NCI-H2227 treated with DMSO at 0.1 percent for 48 hours (cell line): ENCODE measurements at regions not wholly inside any gene's neighbourhood (a gene's known extent, or its start where the extent isn't known, plus 50 kb on each side); places are given as distances from the start of the nearest gene placed in this dataset.
"Not testable (repeated sequence)": the region's sequence is repeated elsewhere in the genome, so short reads cannot be mapped to it uniquely, and the experiment has no call there.

ENCODE experiments used
- DNase-seq: peaks from one replicate; lab custom pipeline; 2025; lab: John Stamatoyannopoulos, UW

DNA sequence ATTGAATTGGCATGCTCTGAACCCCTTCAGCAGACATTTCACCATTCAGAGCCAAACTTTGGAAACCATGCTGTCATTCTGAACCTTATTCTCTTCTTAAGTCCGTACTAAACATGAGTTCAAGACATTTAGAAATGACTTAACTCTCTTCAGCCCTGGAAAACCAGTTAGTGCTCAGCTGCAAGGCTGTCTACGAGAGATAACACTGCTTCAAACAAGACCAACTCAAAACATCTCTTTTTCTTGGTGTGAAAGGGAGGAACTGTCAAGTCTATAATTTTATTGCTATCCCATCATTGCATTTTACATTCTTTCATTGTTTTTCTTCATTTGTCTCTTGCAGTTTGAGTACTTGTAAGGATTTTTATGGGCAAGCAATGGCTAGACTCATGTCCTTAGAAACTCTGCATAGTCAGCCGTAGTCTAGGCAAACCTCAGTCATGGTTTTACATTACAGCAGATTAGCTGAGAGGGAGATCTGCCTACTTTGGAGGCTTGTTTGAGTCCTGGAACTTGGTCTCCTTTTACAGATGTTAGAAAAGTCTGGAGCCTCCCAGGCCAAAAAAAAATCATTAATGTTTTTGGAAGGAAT, 120.6 kb upstream of the JADE1 start:
- no peak for DNase-seq

DNA sequence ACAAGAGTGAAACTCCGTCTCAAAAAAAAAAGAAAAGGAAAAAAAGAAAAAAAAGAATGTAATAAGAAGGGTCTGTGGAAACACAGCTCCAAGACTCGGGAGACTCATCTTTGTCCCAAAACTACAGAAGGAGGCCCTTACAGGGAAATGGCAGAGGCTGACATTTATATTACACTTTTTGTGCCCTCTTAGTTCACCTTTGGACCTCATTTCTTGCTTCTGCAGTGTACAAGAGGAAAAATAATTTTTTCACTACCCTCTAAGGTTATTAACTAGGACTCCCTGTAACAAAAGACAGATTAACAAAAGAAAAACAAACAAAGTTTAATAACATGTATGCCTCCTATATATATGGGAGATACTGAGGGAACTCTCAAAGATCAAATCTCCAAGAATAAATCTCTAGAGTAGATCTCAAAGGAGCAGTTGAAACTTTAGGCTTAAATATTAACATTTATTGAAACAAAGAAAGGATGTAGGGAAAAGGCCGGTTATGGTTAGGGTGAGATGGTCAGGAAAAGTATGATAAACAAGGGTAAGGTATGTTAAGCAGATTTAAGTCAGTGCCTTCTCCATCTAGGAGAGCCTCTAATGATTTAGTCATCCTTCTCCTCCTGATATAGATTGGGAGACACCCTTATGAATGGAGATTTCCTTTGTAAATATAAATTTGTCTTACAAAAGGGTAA, 121.3 kb upstream of the JADE1 start:
- DNase-seq = no peak

DNA sequence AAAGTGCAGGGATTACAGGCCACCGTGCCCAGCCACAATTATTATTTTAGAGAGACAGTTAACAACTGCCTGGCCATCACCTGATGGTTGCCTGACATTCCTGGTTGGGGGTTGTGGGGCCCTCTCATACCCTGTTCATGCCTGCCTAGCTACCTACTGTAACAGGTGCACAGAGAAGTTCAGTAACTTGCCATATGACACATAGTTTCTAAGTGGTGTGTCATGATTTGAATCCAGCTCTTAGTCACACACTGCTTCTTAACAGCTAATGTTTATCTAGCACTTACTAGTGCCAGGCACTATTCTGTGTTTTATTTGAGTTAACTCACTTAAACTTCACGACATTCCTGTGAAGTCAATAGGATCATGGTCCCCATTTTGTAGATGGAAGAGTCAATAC, 122.7 kb upstream of the JADE1 start:
- no peak for DNase-seq

DNA sequence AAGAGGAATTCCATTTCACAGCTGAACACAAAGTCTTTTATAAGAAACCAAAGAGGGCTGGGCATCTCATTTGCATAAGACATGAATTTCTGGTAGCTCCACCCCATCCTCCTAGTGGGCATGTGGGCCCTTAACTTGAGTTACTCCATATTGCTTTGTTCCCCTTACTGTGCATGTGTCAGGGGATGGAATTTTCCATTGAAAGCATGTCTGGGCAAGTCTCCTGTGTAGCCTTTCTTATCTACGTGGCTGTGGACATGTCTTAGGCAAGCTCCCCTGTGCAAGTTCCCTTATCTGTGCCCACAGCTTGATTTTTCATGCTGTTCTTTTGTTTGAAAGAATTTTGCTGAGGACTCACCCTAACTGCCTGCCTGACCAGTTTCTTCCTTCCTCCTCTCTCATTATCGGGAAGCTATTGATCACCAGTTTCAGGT, 123.5 kb upstream of the JADE1 start:
- DNase-seq = no peak

DNA sequence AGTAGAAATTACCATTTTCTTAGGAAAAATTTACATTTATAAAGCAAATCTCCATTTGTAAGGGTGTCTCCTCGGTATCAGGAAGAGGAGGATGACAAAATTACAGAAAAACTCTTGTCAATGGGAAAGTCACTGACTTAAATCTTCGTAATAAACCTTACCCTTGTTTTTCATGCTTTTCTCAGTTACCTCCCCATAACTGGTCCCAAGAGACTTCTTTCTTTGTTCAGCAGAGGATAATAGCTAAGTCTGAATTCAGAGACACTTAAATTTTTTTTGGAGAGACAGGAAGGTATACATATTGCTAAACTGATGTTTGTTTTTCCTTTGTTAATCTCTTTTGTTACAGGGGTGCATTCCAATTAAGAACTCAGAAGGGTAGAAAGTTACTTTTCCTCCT, 125.5 kb upstream of the JADE1 start:
- no peak for DNase-seq

DNA sequence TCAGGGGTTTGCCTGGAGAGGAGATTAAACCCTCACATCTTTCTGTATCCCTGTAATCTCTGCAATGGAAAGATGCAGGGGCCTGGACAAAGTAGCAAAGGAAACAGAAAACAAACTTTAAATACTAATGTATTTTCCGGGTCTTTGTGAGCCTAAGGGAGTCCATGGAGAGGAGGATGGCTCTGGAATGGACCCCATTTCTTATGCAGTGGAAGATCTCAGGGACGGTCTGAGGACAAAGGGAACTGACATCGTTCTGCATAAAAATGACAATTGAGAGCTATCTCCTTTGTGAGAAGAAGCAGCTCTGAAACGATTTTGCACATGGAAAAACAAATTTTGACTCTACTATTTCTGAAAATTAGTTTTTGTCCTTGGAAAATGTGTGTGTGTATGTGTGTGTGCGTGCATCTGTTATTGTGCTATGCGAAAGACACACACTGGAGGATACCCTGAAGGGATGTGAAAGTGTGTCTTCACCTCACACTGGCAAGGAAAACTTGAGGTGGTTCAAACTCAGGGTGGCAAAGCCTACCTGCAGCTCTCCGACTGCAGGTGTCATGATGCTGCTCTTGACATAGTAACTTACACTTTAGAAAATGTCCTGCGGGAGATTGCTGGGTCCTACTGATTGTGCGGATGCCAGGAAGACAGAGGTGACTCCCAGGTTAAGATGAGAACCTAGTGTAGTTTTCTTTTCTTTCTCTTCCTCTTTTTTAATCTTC, 126.4 kb upstream of the JADE1 start:
- no peak for DNase-seq

DNA sequence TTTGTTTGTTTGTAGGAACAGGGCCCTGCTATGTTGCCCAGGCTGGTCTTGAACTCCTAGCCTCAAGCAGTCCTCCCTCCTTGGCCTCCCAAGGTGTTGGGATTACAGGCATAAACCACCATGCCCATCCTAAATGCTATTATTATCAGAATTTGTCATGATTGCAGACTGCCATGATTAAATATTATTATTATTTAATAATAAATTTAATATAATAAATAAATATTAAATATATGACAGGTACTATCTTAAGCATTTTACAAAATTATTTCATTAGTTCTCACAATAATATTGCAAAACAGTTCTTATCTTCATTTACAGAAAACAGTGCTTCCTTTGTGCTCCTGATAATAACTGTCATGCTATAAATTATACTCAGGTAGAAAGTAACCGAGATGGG, 133.4 kb upstream of the JADE1 start:
- no peak for DNase-seq

DNA sequence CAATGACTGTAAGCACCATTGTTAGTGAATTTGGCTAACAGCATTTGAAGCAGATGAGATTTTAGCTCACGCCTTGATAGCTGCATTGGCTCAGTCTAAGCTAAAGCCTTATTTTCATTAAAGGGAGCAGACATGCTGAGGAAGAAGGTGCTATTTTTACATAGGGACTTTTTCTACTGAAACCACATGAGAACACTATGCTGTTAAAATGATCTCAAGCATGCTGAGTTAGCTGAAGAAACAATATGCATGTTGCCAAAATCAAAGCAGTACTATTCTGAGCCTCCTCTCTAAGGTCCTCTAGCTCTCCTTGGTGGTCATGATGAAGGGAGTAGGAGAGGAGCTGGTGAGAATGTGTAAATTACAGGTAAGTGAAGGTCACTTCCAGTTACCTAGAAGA, 134.4 kb upstream of the JADE1 start:
- no peak for DNase-seq

DNA sequence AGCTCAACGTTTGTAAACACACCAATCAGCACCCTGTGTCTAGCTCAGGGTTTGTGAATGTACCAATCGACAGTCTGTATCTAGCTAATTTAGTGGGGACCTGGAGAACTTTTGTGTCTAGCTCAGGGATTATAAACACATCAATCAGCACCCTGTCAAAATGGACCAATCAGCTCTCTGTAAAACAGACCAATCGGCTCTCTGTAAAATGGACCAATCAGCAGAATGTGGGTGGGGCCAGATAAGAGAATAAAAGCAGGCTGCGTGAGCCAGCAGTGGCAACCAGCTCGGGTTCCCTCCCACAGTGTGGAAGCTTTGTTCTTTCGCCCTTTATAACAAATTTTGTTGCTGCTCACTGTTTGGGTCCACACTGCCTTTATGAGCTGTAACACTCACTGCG, 136.3 kb upstream of the JADE1 start:
- DNase-seq = not testable (repeated sequence)

DNA sequence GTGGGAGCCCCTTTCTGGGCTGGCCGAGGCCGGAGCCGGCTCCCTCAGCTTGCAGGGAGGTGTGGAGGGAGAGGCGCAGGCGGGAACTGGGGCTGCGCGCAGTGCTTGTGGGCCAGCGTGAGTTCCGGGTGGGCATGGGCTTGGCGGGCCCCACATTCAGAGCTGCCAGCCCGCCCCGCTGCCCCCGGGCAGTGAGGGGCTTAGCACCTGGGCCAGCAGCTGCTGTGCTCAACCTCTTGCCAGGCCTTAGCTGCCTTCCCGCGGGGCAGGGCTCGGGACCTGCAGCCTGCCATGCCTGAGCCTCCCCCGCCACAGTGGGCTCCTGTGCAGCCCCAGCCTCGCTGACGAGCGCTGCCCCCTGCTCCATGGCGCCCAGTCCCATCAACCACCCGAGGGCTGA, 136.9 kb upstream of the JADE1 start:
- not testable (repeated sequence) for DNase-seq

DNA sequence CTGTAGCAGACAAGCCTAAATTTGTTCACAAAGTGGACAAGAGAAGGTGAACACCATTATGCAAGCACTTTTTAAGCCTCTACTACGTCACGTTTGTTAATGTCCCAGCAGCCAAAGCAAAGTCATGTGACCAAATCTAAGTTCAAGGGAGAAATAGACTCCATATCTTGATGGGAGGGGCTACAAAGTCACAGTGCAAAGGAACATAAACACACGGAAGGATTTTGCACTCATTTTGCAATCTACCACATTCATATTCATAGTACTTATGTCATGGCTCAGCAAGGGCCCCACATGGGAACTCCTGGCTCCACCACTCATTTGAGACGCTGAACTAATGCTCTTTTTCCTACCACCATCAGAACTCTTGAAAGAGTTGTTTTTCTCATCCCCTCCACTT, 139.0 kb upstream of the JADE1 start:
- no peak for DNase-seq

DNA sequence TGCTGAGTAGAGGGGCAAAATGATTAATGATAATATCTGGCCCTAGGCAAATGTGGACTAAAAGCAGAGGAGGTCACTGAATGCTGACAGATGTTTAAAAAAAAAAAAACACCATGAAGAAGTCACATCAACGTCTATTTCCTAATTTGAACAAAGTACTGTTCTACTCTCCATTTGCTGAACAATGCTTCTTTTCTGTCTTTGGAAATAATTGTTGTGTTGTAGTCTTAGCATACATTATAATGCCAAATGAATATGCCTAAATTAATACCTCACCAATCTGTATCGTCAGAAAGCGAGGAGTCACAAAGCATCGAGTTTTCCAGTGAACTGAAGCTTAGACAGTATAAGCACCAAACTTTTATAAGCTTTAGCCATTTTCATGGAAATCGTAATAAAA, 140.9 kb upstream of the JADE1 start:
- DNase-seq = no peak

DNA sequence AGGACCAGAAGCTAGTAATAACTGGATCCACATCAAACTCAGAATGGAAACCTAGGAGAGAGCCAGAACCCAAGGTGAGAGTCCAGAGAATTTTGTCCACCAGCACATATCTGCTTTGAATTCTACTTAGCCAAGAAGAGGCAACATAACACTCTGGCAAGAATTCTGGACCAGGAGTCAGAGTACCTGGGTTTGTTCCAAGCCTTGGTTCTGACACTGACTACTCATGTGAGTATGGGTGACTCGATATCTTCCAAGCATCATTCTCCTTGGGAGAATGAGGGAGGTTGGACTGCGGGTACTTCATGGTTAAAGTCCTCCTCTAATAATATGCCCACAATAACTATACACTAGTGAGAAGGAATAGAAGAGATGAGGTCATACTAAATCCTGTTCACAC, 144.0 kb upstream of the JADE1 start:
- DNase-seq = no peak

DNA sequence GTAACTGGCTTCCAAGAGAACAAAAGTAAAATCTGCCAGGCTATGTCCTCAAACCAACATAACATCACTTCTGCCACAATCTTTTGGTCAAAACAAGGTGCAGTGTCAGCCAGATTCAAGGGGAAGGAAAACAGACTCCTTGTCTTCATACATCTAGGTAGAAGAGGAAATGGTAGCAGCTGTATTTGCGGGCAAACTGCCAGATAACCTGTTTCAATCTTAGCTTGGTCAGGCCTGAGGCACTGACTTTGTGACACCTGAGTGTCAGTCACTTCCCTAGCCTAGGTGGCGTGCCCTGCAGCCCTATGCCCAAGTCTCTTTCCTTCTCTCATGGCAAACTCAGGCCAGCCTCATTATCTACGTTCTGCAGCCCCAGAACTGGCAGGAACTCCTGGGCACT, 146.2 kb upstream of the JADE1 start:
- no peak for DNase-seq

DNA sequence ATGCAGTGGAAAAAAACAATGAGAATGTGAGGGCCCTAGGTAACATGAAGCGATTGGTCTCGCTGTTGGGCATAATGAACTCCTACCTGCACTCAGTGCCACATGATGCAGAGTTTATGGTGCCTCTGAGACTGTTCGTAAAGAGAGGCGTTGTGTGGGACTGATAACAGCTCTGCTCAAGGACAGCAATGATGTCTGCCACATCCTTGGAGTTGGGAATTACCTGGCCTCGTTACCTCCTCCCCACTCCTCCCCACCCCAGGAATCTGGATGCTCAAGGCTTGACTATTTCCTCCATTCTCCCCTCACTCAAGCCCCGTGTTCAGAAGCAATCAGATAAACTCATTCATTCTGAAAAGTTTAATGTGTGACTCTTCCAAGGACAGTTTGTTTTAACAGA, 148.0 kb upstream of the JADE1 start:
- no peak for DNase-seq

DNA sequence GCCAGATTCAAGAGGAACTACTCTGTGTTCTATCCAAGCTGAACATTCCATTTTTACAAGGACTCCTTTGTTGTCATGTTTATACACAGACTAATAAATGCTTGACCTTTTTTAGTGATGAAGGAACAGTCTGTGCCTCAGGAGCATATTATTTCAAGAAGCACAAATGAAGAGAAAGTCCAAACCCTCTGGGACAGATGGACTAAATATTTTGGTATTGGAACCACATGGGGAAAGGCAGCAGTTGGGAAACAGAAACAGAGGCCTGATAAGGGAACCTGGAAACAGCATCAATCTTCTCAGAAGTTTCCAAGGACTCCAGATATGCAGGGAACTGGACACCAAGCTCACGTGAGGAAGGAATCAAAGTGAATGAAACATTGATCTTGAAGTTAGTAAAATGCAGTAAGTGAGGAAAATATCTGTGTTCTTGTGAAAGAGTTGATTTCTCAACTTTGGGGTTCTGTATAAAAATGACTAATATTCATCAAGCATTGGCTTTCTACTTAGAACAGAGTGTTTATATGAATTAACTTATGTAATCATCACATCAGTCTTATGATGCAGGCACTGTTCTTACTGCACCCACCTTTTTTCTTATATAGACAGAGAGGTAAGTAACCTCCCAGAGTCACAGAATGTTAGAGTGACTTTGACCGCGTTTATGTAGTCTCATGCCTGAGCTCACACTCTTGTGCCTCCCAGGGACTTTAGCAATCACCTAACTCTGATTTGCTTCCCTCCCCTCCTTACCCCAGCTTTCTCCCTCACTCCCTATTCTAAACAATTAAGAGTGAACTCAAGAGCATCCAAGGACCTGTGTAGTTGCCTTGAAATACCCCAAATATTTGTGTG, 148.9 kb upstream of the JADE1 start:
- no peak for DNase-seq

DNA sequence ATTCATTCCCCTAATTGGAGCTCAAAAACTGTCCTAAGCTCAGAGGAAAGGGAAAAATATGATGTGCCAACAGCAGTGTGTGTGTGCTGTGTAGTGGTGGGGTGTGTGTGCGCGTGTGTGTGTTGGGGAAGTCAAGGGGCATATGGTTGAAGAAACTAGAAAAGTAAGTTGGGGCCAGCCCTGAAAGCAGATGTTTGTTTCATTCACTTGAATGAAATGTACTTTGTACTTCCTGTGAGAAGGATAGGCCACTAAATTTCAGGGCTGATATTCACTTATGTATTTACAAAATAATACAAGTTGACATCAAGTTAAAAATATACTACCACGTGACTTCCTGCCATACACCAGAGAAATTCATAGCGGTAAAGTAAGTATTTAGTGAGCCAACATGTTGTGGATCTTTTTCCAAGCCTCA, 151.3 kb upstream of the JADE1 start:
- no peak for DNase-seq

DNA sequence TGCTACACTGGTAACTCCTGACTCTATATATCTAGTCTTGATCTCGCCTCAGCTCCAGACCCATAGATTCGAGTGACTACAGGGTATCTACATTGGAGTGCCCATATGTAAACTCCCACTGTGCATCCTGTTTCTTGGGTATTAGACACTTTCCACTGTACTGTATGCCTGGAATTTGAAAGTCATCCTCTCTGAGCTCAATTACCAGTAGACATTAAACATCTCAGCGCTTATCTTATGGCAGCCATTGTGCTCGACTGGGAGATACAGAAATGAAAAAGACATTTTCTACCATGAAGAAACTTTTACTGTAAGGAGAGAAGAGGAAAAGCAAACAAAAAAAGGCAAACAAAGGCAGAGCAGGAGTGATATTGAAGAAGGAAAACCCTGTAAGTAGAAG, 151.9 kb upstream of the JADE1 start:
- no peak for DNase-seq

DNA sequence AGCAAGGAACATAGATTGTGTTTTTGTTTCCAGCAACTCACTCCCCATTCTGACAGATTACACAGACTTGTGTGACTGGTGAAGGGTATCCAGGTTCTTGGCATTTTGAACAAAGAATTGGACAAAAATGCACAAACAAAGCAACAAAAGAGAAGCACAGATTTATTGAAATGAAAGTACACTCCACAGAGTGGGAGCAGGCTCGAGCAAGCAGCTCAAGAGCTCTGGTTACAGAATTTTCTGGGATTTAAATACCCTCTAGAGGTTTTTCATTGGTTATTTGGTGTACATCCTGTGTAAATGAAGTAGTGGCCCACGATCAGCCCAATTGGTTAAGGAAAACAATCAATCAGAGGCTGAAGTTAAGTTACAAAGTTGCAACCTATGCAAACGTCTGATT, 155.0 kb upstream of the JADE1 start:
- DNase-seq = no peak

DNA sequence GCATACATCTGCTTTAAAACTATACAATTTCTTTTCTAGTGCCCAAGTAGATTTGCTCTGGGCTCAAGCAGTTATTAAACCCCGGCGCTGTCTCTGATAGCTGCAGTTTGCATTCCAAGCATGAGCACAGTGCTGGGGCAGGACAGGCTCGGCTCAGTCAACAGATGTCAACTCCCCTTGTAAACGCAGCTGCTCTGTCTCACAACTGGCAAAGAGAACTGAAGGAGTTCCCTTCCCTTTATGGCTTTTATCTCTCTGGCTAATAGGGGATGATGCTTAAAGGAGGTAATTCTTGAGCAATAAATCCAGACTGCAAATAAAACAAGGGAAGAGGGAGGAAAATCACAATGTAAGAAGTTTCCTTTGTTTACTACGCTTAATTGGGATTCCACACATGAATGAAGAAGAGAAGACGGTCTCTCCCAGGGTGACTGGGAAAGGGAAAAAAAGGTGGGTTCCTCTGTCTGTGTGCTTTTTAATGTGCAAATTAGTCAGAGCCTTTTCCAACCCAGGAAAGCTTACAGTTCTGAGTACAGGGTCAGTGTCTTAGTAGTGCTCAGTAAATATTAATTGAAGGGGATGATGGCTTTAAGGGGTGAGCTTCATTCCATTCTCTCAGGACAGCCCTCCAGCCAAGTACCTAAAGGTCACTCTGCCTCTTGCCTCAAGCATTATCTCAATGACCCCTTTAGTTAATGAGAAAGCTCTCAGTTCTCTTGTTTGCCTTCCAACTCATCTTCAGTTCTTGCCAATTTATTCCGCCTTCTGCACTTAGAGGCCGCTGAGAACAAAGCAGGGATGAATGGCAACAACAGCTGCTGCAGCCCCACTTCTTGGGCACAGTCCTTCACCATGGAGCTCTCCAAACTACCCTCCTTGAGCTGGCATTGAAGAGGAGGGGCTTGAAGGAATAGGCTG, 155.7 kb upstream of the JADE1 start:
- peak; percentile 28 for DNase-seq

DNA sequence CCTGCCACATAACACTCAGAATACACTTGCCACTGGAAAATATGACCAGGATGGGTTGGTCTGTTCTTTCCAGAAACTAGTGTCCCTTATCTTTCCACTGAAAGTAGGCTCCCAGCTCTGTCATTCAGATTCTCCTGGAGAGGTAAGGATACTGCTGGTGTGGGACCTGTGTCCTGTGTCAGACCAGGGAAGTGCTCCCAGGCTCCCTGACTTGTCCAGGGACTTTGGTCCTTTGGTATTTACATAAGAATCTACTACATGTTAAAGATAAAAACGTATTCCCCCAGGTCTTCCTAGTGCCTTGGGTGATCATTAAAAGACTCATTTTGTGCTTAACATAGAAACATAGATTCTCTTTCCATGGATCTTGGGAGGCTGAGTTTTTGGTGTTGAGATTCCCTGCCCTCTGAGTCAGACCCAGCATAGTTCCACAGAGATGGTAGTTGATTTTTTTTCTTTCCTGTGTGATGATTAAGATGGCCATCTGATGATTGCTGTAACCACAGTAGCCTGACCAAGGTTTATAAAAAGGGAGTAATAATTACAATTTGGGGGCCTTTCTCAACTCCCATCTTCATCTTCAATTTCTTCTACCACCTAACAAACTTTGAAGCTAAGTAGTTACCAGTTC, 159.8 kb upstream of the JADE1 start:
- no peak for DNase-seq
